Glutamatergic neuron (in vitro differentiated cells): ENCODE measurements at regions not wholly inside any gene's neighbourhood (a gene's known extent, or its start where the extent isn't known, plus 50 kb on each side); places are given as distances from the start of the nearest gene placed in this dataset.

Experiments used
- DNase-seq: peaks from one replicate; pipeline ENCODE4 v3.0.0; 2022
- H3K27ac Mint-ChIP-seq: one replicate; pipeline ENCODE4 v1.8.0; 2020; ENCODE audit warnings: mild to moderate bottlenecking, mixed read lengths, inconsistent platforms; ENCODE audit not compliant: unreplicated experiment
- H3K27me3 Mint-ChIP-seq: one replicate; pipeline ENCODE4 v1.8.0; 2020; ENCODE audit warnings: mild to moderate bottlenecking, moderate library complexity, mixed read lengths, inconsistent platforms; ENCODE audit not compliant: unreplicated experiment
- H3K36me3 Mint-ChIP-seq: one replicate; pipeline ENCODE4 v1.8.0; 2020; ENCODE audit warnings: mild to moderate bottlenecking, mixed read lengths, inconsistent platforms; ENCODE audit not compliant: unreplicated experiment
- H3K4me1 Mint-ChIP-seq: one replicate; pipeline ENCODE4 v1.8.0; 2020; ENCODE audit warnings: mild to moderate bottlenecking, low read depth, mixed read lengths, inconsistent platforms; ENCODE audit not compliant: unreplicated experiment
- H3K4me3 Mint-ChIP-seq: one replicate; pipeline ENCODE4 v1.8.0; 2020; ENCODE audit warnings: mild to moderate bottlenecking, mixed read lengths, inconsistent platforms; ENCODE audit not compliant: unreplicated experiment
- H3K9me3 Mint-ChIP-seq: one replicate; pipeline ENCODE4 v1.8.0; 2020; ENCODE audit warnings: mild to moderate bottlenecking, moderate library complexity, mixed read lengths, inconsistent platforms; ENCODE audit not compliant: unreplicated experiment
- TF ChIP-seq, protein P1 (sequence below): fragments of 200-600 bp; sonication (generic); IDR thresholded peaks from one replicate; pipeline ENCODE4 v1.5.0; 2021; ENCODE audit not compliant: partially characterized antibody, unreplicated experiment

DNA sequence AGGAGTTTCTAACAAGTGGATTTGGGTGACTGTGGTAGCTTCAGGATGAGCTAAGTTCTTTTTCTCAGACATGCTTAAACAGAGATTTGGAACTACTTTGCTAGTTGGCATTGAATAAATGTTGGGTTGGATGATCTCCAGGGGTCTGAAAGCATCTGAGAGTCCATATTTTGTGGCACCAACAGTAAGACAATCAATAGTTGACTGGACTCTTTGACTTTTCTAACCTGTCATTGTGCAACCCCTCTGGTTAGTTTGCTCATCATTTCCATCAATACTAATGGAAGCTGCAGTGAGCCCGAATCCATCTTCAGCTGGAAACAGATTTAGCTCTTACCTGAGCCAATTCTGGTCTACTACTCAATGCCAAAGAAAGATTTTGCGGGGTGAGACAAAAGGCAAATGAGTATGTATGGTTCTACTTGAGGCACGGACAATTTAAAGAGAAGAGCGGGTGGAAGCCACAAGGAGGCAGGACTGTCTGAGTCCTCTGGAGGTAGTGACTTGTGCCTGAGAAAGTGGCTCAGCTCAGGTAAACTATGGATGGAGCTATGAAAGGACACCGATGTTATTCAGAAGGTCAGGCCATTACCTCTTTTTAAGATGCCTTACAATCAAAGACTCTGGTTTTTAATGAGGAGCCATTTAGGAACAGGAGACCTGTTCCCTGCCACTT is 118.7 kb downstream of the MID1IP1 start:
- Mint-ChIP-seq H3K4me1 (no peaks in the 10 kb centered on the region), H3K36me3 (no peaks in the 10 kb centered on the region), H3K27ac (no peak overlapping the region), H3K9me3 (no peaks in the 10 kb centered on the region), H3K4me3 (no peak overlapping the region), H3K27me3 (no peaks in the 10 kb centered on the region)
- TF ChIP-seq, protein P1, sequence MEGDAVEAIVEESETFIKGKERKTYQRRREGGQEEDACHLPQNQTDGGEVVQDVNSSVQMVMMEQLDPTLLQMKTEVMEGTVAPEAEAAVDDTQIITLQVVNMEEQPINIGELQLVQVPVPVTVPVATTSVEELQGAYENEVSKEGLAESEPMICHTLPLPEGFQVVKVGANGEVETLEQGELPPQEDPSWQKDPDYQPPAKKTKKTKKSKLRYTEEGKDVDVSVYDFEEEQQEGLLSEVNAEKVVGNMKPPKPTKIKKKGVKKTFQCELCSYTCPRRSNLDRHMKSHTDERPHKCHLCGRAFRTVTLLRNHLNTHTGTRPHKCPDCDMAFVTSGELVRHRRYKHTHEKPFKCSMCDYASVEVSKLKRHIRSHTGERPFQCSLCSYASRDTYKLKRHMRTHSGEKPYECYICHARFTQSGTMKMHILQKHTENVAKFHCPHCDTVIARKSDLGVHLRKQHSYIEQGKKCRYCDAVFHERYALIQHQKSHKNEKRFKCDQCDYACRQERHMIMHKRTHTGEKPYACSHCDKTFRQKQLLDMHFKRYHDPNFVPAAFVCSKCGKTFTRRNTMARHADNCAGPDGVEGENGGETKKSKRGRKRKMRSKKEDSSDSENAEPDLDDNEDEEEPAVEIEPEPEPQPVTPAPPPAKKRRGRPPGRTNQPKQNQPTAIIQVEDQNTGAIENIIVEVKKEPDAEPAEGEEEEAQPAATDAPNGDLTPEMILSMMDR: no peak
- DNase-seq: no peak

DNA sequence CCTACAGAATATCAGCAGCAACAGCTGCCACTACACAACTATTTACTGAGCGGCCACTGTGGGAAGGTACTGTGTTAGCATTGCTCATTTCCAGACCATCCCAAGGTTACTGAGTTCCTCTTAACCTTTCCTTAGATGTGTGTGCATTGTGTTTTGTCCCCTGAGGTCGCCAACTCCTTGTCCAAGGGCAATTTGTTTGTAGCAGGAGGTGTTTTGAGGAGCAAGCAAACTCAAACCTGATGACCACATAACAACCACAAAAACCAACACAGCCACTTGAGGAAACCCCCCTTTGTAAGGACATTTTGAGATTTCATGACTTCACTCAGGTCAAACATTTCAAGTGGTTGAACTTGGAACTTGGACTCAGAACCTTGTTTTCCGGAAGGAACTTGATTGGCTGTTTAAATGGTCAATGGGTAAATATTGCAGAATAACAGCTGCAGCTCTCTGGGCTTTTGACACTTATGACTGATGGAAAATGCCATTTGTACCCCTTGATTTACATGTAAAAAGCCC is 122.3 kb downstream of the MID1IP1 start:
- no peaks in the 10 kb centered on the region for H3K36me3 Mint-ChIP-seq
- TF ChIP-seq, protein P1: no peak

DNA sequence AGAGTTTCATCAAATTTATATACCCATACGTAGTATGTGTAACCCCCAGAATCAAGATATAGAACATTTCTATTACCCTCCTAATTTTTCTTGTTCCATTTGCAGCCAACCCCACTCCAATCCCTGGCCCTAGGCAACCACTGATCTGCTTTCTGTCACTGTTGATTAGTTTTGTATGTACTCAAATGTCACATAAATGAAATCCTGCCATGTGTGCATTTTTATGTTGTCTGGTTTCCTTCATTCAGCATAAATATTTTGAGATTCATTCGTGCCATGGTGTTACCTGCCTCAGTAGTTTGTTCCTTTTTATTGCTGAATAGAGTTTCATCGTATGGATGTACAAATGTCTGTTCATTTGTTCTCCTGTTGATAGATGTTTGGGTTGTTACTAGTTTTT is 126.3 kb downstream of the MID1IP1 start:
- H3K4me3 Mint-ChIP-seq: no peak overlapping the region
- no peak for DNase-seq
- H3K4me1 Mint-ChIP-seq: no peaks in the 10 kb centered on the region
- H3K27ac Mint-ChIP-seq: no peak overlapping the region
- no peaks in the 10 kb centered on the region for H3K36me3 Mint-ChIP-seq
- no peaks in the 10 kb centered on the region for H3K27me3 Mint-ChIP-seq
- no peaks in the 10 kb centered on the region for H3K9me3 Mint-ChIP-seq
- TF ChIP-seq, protein P1: no peak

More for the DNA sequence above, 122.3 kb downstream of the MID1IP1 start:
- H3K4me3 Mint-ChIP-seq: no peak overlapping the region
- H3K9me3 Mint-ChIP-seq: no peaks in the 10 kb centered on the region
- no peak for DNase-seq
- H3K27me3 Mint-ChIP-seq: no peaks in the 10 kb centered on the region
- no peaks in the 10 kb centered on the region for H3K4me1 Mint-ChIP-seq
- H3K27ac Mint-ChIP-seq: no peak overlapping the region

DNA sequence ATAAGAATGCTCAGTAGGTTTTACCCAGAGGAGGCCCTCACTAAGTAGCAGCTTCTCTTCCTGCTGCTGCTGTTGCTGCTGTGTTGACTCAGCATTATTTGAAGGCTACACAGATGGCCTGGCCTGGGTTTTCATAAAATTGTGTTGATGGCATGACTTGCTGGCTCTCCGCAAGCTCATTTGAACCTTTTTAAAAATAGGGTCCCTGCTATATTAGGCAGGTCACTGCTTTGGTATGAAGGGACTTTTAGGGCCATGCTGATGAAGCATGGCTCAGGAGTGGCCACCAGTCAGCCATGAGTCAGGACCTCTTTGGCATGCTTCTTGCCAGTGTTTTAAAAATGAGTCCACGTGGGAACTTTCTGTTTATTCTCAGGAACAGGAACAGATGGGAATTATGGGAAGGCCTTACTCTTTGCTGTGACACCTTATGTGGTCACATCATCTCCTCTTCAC is 128.7 kb downstream of the MID1IP1 start:
- no peaks in the 10 kb centered on the region for H3K9me3 Mint-ChIP-seq
- TF ChIP-seq, protein P1: no peak
- H3K4me1 Mint-ChIP-seq: no peaks in the 10 kb centered on the region
- no peaks in the 10 kb centered on the region for H3K27me3 Mint-ChIP-seq
- H3K36me3 Mint-ChIP-seq: no peaks in the 10 kb centered on the region
- no peak for DNase-seq
- H3K4me3 Mint-ChIP-seq: no peak overlapping the region
- no peak overlapping the region for H3K27ac Mint-ChIP-seq

DNA sequence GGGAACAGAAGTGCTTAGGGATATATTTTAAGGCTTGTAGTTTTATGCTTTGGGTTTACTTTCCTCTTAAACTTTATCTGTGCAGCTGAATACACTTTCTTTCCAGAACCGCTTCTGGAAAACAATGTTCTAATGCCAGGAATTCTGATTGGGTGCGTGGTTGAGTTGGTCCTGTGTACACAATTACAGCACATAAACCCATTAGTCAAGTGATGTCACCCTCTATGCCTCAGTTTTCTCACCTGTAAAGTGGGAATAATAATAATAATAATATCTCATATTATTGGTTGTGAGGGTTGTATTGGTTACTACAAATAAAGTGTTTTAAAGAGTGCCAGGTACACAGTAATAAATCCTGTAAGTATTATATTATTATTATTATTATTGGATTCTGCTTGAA is 129.2 kb downstream of the MID1IP1 start:
- TF ChIP-seq, protein P1: no peak

More for the DNA sequence above, 129.2 kb downstream of the MID1IP1 start:
- no peaks in the 10 kb centered on the region for H3K27me3 Mint-ChIP-seq
- H3K27ac Mint-ChIP-seq: no peak overlapping the region
- no peaks in the 10 kb centered on the region for H3K9me3 Mint-ChIP-seq
- no peaks in the 10 kb centered on the region for H3K4me1 Mint-ChIP-seq
- no peaks in the 10 kb centered on the region for H3K36me3 Mint-ChIP-seq
- DNase-seq: no peak
- no peak overlapping the region for H3K4me3 Mint-ChIP-seq
